ENCODE measurements at regions not wholly inside any gene's neighbourhood (a gene's known extent, or its start where the extent isn't known, plus 50 kb on each side); places are given as distances from the start of the nearest gene placed in this dataset.
A peak's percentile ranks its signal among the peaks of the same experiment; 100 is the strongest.
"Not testable (repeated sequence)": the region's sequence is repeated elsewhere in the genome, so short reads cannot be mapped to it uniquely, and the experiment has no call there.

DNA sequence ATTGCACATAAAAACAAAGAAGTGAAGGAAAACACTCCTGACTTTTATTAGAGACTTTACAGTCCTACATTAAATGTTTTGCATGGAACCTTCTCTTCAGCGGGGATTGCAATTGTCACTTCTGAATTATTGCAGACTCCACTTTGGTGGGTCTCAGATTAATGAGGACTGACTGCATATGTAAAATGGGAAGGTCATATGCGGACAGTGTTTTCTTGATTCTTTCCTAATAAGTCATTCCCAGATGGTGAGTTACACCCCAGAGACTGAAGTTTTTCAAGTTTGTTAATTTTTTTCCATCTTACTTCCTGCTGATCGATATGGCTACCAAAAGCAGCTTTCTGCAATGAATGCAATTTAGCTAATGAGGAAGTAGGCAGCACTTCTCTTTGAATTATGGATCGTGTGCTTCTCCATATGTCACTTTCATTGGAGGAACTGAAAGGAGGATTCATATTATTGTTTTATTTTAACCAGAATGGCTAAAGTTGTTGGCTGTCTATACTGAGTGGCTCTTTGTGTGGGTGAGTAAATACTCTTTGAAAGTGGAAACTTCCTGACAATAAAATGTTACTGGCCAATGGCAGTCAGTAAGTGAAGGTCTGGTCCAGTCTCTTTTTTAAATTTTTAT is 119.3 kb upstream of the CLNK start:
- DNase-seq (ENCODE audit: low read depth), result no peak
- no peak overlapping the region for H3K4me3 ChIP-seq (ENCODE audit: low read depth, low read length)
- TF ChIP-seq, protein P1, sequence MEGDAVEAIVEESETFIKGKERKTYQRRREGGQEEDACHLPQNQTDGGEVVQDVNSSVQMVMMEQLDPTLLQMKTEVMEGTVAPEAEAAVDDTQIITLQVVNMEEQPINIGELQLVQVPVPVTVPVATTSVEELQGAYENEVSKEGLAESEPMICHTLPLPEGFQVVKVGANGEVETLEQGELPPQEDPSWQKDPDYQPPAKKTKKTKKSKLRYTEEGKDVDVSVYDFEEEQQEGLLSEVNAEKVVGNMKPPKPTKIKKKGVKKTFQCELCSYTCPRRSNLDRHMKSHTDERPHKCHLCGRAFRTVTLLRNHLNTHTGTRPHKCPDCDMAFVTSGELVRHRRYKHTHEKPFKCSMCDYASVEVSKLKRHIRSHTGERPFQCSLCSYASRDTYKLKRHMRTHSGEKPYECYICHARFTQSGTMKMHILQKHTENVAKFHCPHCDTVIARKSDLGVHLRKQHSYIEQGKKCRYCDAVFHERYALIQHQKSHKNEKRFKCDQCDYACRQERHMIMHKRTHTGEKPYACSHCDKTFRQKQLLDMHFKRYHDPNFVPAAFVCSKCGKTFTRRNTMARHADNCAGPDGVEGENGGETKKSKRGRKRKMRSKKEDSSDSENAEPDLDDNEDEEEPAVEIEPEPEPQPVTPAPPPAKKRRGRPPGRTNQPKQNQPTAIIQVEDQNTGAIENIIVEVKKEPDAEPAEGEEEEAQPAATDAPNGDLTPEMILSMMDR (IDR thresholded peaks at IDR 0.05; ENCODE audit: insufficient read depth, low read depth, low read length, missing control alignments), result no peak

DNA sequence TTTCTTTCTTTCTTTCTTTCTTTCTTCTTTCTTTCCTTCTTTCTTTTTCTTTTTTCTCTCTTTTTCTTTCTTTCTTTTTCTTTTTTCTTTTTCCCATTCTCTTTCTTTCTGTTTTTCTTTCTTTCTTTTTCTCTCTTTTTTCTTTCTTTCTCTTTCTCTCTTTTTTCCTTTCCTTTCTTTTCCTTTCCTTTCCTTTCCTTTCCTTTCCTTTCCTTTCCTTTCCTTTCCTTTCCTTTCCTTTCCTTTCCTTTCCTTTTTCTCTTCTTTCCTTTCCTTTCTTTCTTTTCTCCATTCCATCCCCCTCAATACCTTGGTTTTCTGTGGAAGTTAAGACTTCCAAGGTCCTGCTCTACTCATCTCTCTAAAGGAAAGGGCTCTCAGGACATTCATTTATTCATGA is 102.8 kb upstream of the CLNK start:
- TF ChIP-seq, protein P1 (IDR thresholded peaks at IDR 0.05; ENCODE audit: insufficient read depth, low read depth, low read length, missing control alignments), result no peak
- no peak for DNase-seq (ENCODE audit: low read depth)
- H3K4me3 ChIP-seq (ENCODE audit: low read depth, low read length), result no peak overlapping the region

DNA sequence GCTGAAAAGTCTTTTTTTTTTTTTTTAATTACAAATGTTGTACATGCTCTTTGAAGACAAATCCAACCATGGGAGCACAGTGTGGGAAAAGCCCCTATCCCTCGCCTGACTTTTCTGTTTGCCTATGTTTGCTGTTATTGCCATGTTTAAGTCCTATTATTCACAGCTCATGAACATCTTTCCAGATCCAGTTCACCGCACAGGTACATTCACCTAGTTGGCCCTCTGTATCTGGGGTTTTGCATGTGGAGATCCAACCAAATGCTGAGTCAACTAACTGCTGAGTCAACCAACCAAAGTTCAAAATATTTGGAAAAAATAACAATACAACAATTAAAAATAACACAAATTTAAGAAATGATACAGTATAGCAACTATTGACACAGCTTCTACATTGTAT is 100.1 kb upstream of the CLNK start:
- TF ChIP-seq, protein P1 (IDR thresholded peaks at IDR 0.05; ENCODE audit: insufficient read depth, low read depth, low read length, missing control alignments), result no peak
- no peak for DNase-seq (ENCODE audit: low read depth)

DNA sequence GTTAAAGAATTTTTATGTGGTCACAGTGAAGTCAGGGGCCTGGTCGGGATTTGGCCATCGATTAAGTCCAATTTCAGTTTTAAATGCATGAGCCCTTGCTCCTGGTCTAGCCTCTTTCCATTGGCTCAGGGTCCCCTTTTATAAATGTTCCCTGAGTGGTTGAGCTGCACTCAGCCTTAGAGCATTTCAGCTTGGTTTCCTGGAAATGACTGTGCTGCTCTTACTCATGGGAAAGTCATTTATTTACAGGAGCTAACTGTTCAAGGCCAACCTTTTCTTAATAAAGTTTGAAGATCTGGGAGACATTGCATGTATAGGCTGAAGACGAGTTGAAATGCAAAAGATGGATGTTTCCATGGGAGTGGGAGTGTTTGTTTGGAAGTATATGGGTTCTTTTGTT is 98.8 kb upstream of the CLNK start:
- no peak for DNase-seq (ENCODE audit: low read depth)
- TF ChIP-seq, protein P1 (IDR thresholded peaks at IDR 0.05; ENCODE audit: insufficient read depth, low read depth, low read length, missing control alignments), result no peak
- no peak overlapping the region for H3K4me3 ChIP-seq (ENCODE audit: low read depth, low read length)

More for the DNA sequence above, 100.1 kb upstream of the CLNK start:
- no peak overlapping the region for H3K4me3 ChIP-seq (ENCODE audit: low read depth, low read length)

DNA sequence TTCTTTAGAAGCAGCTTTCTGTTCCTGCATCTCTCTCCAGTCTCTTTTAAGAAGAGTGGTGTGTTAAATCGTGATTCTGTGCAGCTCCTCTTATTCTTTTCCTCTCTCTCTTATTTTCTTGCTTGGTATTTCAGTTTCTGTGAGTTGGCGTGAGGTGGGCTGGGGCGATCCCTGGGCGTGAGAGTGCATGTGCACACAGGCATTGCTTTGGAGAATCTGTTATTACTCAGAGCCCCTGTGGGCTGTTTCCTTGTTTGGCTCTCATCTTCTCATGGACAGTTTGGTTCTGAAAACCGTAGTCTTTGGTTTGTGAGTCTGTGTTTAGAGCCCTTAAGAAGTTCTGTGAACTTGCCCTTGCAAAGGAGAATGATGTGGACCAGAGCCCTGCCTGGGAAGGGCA is 97.2 kb upstream of the CLNK start:
- no peak overlapping the region for H3K4me3 ChIP-seq (ENCODE audit: low read depth, low read length)
- peak; percentile 47 for DNase-seq (ENCODE audit: low read depth)
- TF ChIP-seq, protein P1 (IDR thresholded peaks at IDR 0.05; ENCODE audit: insufficient read depth, low read depth, low read length, missing control alignments), result no peak

DNA sequence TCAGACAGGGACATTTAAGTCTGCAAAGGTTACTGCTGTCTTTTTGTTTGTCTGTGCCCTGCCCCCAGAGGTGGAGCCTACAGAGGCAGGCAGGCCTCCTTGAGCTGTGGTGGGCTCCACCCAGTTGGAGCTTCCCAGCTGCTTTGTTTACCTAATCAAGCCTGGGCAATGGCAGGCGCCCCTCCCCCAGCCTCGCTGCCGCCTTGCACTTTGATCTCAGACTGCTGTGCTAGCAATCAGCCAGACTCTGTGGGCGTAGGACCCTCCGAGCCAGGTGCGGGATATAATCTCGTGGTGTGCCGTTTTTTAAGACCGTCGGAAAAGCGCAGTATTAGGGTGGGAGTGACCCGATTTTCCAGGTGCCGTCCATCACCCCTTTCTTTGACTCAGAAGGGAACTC is 96.2 kb upstream of the CLNK start:
- not testable (repeated sequence) for DNase-seq (ENCODE audit: low read depth); H3K4me3 ChIP-seq (ENCODE audit: low read depth, low read length)

DNA sequence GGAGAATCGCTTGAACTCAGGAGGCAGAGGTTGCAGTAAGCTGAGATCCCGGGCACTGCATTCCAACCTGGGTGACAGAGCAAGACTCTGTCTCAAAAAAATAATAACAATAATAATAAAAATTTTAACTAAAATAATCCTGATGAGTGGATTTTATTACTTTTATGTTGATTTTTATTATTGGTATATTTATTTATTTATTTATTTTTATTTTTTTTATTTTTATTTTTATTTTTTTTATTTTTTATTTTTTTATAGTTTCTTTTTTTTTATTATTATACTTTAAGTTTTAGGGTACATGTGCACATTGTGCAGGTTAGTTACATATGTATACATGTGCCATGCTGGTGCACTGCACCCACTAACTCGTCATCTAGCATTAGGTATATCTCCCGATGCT is 90.6 kb upstream of the CLNK start:
- DNase-seq (ENCODE audit: low read depth); H3K4me3 ChIP-seq (ENCODE audit: low read depth, low read length): not testable (repeated sequence)

DNA sequence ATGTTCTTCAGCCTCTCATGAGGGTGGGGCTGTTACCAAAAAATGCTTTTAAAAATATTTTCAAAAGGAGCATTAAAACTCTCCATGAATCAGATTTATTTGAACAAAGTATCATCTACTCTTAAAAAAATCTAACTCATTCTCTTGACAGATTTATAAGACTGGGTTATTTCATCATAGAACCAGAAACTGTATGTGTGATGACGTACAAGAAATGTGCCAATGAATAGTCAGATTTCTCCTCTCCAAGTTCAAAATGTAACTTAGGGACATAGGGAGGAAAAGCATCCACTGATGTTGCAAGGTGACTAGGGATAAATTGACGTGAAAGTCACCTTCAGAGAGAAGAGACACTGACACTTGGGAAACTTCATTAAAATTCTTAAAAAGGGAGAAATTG is 89.1 kb upstream of the CLNK start:
- TF ChIP-seq, protein P1 (IDR thresholded peaks at IDR 0.05; ENCODE audit: insufficient read depth, low read depth, low read length, missing control alignments), result no peak
- no peak for DNase-seq (ENCODE audit: low read depth)
- H3K4me3 ChIP-seq (ENCODE audit: low read depth, low read length), result no peak overlapping the region

Measured in GM12865 (cell line).